ENCODE measurements at regions not wholly inside any gene's neighbourhood (a gene's known extent, or its start where the extent isn't known, plus 50 kb on each side); places are given as distances from the start of the nearest gene placed in this dataset.

DNA sequence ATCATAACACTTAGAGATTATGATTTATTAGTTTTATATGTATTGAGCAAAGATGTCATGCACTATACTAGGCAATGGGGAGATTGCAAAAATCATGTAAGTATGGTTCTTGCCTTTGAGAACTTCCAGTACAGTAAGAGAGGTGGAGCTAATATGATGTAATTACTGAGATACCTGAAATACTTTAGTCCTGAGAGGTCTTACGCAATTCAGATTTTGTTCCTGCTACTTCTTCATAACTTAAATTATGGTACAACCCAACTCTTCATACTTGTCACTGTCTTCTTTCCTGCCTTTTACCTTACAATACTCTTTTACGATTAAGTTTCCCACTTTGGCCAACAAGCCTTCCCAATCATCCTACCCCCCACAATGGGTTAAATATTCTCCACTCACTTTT is 564.2 kb upstream of the PITX2 start:
- DNase-seq: no peak

DNA sequence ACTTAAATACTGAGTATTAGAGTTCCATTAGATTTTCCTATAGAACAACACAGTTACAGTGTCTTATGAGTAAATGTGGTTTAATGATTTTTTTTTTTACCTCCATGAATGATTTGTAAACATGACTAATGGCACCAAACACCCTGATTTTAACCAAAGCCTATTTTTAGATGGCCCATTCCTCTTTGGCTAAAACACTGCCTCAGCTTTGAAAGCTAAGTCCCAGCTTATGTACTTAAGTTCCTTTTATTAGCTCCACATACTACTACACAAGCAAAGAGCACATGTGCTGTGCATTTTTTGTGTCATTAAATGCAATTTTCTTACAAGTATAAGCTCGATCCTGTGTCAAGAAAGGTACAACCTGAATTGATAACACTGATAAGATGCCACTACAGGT is 575.6 kb upstream of the PITX2 start:
- DNase-seq: no peak

DNA sequence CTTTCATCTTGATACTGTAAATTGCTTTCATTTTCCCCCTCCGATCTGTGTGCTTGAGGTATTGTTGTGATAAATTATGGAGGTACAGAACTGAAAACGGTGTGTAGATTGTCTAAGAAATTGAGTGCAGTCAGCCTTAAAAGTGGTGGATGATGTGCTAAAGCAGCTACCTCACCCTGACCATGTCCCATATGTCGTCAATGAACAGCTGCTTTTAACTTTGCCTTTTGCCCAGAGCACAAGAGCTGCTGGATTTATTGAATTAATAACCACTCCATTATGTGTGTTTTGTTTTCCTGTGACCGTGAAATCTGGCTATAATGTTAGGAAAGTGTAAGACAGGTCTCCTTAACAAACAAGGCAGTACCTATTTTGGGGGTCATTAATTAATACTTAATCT is 581.9 kb upstream of the PITX2 start:
- no peak for DNase-seq

DNA sequence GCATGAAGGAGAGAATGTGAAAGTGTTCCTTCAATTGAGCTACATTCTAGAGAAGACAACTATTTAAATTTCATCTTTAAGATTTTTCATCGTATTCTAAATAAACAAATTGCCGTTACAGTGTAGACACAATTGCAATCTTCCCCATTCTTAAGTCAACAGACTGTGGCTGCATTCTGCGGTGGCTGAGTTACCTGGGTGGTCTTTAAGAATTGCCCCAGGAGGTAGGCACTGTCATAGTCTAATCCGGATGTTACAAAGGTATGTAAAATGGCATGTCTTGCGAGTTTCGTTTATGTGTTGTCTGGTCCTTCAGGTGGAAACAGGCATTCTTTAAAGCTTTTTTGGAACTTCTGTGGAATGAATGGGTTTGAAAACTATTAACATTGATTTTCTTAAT is 586.1 kb upstream of the PITX2 start:
- DNase-seq: no peak

DNA sequence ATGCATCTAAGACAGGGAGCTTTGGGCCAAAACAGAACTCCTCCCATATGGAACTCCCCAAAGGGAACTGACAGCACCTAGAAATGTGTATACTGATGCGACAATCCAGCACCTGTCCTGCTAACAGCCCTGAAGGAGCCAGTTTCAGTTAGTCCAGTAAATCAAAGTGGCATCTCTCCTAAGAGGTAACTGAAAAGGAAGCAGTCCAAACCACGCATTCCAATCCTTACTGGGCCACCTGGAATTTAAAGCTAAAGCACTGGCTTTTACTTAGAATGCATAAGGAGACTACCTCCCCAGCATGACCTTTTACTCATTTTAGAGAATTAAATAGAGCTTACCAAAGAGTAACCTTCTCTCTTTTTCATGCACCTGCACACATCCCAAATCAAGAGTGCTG is 586.8 kb upstream of the PITX2 start:
- DNase-seq: no peak

DNA sequence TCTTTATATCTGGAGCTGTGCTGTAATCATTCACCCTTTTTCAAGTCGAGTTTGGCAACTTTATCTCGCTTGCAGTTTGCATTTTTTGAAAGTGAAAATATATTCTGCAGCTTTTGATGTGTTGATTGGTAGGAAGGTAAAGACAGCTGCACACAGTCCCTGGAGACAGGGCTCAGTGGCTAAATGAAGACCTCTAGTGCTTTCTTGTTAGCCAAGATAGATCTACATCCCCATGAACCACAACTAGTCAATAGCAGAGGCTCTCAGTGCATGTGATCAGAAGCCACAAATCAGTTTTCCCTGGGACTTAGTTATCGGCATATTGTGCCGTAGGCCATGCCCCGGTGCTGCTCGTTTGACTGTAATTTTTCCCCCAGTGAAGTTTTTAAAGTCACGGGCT is 587.7 kb upstream of the PITX2 start:
- DNase-seq: no peak

DNA sequence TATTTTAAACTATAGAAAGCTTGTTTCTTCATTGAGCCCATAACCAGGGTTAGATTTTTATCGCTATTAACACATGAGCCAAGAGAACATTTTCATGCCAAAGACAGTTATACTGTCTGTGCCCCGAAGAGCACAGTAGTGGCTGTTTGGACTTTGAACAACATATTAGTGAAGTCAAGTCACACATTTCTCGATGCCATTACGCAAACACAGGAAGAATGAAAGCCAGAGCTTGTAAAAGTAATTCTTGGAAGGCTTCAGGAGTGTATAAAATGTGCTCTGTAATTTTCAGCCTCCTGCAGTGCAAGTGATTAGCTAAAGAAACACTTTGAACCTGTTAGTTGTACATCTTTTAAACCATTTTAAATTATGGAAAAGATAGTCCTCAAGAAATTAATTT is 590.7 kb upstream of the PITX2 start:
- no peak for DNase-seq

DNA sequence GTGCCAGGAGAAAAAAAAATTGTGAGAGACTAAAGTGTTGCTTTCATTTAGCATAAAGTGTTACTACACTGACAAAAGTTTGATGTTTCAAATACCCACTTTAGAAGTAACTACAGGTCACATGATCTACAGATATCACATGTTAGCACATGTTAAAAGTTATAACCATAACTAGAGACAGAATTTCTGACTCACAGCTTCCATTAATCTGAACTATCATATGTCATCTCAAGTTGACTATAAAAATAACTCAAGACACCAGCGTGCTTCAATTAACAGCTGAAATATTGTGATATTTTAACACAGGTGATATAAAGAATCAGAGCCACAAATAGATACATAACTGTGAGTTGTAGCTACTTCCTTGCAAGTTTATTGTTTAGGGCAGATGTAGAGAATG is 591.5 kb upstream of the PITX2 start:
- no peak for DNase-seq

DNA sequence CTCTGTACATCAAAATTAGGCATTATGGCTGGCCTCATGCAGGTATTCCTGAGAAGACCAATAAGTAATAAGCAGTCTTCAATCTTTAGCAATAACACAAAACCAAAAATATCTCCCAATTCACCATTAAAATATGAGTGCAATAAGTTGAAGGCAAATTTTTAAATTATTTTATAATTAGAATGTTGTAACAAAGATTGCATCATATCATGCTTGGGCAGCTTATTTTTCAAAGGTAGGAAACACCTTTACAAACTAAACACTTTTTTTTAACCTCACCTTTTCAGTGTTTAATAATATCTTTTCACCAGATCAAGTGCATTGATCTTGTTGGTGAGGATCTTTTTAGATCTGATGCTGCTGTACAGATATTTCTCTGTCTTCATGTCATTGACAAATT is 592.9 kb upstream of the PITX2 start:
- DNase-seq: no peak

DNA sequence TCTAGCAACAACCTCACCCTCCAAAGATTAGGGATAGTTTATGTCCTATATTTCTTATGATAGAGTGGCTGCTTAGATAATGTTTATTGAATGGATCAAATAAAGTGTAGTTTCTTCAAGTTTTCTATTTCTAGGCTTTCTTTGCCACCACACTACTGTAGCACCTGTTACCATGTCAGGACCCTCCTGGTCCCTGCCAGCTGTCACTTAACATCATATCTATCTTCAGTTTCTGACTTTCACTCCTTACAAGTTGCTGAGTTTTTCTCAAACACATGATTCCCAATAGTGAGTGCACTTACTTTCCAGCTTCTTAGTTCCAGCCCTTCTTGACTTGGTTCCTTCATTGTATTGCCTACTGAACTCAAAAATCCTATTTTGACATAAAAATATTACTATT is 593.9 kb upstream of the PITX2 start:
- no peak for DNase-seq

DNA sequence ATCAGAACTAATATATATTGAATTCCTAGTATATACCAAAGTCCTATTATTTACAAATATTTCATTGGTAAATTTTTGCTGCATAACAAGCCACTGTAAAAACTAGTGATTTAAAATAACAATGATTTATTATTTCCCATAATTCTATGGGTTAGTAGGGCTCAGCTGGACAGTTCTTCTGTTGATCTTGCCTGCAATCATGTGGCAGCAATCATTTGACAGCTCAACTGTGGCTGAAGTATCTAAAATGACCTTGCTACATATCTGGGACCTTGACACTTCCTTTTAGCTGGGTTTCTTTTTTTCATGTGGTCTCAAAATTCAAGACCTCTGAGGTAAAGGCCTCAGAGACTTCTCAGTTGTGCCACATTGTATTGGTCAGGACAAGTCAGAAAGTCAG is 598.5 kb upstream of the PITX2 start:
- no peak for DNase-seq

DNA sequence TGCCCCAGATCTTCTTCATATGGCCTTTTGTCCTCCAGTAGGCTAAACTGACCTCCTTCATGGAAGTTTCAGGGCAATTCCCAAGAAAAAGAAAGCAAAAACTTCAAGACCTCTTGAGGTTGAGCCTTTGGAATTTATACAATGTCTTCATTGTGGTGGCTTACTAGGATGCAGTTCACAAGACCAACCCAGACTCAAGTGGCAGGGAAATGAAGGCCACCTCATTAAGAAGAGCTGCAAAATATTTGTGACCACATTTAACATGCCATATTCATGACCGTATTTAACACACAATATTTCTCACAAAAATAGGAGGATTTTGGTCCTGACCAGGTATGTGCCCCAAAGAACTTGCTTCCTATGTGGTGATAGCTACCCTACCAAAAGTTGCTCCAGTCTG is 605.5 kb upstream of the PITX2 start:
- DNase-seq: no peak

DNA sequence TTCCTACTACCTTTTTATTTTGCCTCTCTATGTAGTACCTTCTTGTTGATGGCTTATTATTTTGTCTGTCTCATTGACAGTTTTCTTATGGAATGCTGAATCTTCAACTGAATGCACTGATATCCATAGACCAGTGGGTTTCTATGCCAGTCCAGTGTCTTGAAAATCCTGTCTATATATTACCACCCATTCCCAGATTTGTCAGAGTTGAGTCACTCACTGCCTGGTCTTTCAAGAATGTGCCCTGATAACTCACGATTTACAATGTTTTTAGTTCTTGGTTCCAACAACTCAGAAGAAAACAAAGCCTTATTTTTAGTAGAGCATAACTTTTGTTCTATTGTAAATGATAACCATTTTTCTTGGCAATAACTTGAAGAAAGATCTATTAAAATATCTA is 606.0 kb upstream of the PITX2 start:
- no peak for DNase-seq

DNA sequence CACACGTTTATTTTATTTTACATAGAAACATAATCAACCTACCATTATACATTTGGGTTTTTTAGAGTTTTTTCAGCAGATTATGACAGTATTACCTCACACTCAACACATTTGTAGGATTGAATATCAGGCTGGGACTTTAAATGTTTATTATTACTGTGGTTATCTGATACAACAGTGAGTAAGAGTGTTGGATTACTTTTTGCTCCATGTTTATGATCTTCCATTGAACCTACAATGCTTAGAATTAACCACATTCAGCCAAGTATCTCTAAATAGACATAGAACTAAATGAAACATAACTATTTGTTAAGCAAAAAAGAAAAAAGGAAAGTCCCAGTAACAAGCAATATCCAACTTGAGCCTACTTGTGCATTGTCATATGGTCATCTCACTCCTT is 607.4 kb upstream of the PITX2 start:
- no peak for DNase-seq

DNA sequence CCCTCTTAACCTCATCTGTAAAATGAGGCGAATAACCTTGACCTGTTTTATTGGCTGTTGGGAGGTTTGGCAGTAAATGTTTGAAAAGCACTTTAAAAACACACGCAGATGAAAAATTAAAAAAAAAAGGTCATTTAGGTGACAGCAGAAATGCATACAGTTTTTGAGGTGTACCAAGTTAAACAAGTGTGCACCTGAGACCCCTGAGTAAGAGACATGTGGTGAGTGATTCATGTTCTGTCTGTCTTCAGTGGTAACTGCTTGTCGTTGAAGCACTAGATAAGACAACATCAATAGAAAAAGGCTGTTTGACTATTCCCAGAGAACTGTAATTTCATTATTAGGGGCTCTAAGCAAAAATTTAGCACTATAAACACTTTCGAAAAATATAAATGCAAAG is 608.4 kb upstream of the PITX2 start:
- no peak for DNase-seq

DNA sequence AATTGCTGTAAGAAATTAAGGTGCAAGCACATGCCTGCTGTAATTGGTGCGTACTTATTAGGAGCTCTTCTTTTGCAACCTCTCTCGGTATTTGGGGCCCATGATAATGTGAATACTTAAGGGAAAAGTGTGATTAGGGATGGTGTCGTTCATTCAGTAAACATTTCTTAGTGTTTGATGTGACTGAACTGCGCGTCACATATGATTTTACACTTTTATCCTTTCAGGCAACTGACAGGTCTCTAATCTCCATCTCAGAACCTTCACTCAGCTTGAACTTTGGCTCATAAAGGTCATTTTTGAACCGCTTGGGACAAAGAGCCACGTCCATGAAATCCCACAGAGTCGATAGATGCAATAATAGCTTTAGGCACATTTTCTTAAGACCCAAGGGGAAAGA is 612.1 kb upstream of the PITX2 start:
- no peak for DNase-seq

DNA sequence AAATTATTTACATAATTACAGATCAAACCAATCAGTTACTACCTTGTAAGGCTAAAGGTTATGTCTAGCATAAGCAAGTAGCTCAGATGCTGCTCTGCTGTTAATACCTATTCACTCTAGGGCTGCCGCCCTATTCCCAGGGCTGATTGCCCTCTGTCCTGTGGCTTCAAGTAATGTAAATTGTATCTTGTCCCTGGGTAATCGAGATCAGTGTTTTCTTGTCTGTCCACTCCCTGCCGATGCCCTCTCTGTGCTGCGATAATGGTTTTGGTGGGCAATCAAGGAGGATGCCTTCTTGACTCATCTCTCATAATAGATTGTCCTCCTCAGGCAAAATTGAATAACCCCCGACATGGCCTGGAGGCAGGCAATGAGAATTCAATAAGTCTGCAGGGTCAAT is 641.0 kb upstream of the PITX2 start:
- DNase-seq: no peak

DNA sequence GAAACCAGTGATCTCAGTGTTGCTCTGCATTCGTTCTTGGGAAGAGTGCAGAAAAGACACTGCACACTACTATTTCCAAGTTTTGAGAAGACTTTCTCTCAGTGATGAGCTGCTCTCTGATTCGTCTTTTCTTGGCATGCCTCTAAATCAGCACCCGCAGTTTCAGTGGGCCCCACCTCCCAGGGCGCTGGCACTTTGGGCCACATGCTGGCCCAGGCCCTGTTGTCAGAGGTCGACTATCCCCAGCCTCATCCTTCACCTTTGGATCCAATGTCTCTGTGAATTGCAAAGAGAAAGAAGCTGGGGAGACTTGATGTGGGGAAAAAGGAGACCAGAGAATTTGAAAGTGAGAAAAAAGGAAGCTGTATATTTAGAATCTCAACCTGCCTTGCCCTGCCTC is 644.1 kb upstream of the PITX2 start:
- no peak for DNase-seq

DNA sequence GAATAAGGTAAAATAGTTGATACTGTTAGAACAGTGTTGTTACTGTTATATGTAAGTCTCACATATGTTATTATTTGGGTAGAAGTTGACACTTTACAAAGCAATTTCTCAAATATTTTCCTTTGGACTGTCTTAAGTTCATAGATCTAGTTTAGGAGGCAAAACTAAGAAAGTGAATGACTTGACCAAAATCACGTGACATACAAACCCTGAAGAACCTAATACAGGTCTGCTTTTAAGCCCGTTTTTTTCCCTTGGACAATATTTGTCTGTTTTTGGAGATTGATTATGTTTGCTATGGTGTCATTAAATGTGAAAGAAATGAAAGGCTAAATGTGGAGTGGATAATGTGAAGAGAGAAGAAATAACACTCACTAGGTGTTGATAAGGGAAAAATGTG is 644.9 kb upstream of the PITX2 start:
- DNase-seq: no peak

DNA sequence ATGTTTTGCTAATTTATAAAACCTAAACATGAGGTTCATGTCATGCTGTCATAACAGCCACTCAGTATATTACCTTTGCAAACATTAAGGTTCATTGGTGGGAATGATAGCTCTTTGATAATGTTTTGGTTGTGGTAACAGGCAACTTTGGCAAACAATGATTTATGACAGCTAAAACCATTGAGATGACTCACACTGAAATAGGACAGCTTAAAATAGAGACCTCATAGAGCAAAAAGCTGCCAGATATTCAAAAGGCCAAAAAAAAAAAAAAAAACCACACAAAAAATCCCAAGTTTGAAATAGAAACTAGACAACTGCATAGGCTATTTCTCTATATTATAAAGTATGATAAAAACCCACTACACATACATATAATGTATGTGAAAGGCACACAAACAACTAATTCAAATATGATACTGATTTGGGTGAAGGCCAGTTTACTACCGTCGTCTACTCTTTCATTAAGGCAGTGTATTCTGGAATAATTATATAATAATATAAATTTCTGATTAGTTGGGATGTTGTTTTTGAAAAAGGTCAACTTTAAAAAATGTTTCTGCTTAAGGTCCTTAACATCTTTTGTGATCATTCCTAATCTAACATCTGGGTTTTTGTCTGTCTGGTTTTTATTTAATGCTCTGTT is 646.0 kb upstream of the PITX2 start:
- no peak for DNase-seq

DNA sequence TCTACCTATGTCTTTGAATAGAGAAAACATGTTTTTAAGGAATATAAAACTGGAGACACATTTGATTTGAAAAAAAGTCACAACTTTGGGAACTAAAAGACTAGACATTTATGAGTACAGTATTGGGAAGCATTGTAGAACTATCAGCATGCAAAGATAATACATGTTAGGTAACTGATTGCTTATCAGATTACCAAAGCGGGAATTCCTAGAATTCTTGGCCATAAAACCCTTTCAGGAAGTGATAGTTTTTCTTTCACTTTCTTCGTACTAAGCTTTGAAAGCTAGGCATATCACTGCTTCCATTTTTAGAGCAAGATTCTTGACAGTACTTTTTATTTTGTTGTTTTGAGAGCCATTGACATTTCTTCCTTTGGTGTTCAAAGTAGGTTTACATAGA is 646.6 kb upstream of the PITX2 start:
- no peak for DNase-seq

DNA sequence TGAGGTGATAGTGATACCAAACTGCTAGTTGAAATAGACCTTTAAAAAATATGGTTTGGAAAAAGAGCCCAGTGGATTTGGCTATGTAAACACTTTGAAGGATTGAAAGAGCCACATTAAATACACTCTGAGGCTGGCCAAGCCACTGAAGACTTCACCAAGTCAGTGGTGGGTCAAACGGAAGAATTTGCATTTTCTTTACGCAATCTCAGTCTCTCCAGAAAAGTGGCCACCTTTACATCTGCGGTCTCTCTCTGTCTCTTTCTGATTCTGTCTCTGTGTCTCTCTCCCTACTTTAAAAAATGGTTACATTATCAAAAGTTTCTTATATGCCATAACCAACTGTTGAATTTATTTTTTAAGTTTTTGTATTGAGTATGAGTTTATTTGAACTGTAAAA is 651.2 kb upstream of the PITX2 start:
- no peak for DNase-seq

DNA sequence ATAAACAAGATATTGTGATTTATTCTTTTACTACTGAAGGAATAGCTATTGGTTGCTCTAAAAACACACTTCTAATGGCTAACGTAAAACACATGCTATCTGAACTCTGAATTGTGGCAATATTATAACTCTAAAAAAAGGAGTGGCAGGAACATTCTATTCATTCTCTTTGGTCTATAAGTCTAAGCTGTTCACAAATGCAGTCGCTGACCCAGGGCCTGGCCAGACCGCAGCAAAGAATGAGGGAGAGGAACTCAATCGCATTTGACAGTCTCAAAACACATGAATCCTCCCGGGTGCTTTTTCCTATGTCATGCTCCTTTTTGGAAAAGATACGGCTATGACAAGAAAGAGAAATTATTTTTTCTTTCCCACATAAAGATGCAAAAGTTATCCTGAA is 651.6 kb upstream of the PITX2 start:
- no peak for DNase-seq

DNA sequence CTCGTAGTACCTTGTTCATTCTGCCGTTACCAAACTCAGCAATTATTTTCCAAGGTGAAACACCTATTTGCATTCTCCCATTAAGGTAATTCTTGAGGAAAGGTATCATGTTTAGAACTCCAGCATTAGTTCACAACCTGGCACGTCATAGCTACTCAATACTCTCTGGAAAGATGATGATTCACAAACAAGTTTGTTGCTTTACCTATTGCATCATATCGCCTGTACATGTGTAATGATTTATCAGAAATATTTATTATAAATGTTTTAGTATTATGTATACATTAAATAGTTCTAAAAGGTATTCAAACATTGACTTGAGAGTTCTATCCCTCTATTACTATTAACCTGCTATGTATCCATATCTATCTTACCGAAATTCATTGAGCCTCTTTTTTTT is 658.3 kb upstream of the PITX2 start:
- DNase-seq: no peak

DNA sequence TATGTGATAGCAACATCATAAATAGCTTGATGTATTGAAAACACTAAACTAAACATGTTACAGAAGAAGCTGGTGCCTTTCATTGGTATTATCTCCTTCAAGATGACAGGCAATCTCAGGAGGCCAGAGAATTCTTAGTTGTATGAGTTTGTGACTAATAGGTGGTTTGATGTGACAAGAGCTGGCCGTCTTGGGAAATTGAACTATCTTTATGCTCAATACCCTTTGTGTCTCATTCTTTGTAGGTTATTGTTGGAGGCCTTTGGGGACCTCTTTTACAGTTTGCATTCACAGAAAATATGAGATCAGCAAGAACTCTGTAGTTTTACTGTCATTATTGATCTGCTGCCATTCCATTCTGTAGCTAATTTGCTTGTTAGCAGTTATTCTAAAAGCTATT is 659.2 kb upstream of the PITX2 start:
- no peak for DNase-seq

DNA sequence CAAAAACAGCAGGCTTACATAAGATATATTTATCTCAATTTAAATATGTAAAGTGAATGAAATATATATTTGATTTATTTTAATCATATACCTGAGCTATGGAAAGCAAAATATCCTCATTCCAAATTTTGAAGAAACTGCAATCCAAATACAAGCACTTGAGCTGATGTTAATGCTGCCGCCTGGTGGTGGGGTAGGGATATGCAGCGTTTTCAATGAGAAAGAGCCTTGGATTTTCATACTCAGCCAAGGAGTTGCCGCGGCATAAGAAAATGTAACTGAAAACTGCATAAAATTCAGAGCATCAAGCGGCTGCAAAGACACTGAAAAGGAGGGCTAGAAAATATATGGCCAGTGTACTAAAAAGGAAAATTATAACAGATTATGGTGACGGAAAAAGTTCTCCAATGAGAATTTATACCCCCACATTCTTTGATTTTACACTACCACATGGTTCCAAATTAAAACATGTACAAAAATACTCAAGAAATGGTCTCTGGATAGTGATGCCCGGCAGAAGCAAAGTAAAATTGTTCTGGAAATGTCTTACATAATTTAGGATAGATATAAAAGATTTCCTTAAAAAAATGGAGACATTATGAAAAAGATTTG is 660.3 kb upstream of the PITX2 start:
- peak in 1 of 4 experiments; percentile 9 for DNase-seq
